ENCODE measurements at regions not wholly inside any gene's neighbourhood (a gene's known extent, or its start where the extent isn't known, plus 50 kb on each side); places are given as distances from the start of the nearest gene placed in this dataset.

DNA sequence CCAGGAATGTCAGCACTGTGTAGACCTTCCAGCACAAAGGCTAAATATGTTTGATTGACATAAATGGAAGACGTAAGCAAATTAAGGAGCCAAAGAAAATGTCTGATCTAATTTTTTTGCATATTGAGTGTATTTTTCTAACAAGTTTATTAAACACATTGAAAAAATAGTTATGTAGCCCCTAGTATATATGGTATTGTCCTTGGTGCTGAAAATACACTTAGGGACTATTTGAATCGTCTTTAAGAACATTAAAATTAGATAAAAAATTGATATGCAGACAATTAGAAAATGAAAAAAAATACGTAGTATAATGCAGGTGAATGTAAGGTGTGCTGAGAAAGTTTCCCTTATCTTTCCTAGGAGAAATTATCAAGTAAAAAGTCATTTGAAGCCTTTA lies 337.0 kb downstream of the OMA1 start:
- 50 to 52% methylated on average over 3 of the region's 3 CpGs for WGBS, 2 donors
- Histone ChIP-seq H3K9me3 (no peaks in the 10 kb centered on the region), H3K27ac (no peak overlapping the region), H3K4me3 (no peak overlapping the region), H3K27me3 (no peaks in the 10 kb centered on the region), H3K36me3 (replicated peaks in 1 of 2; ENCODE audit: insufficient read depth in 1 of 2, low read depth in 2 of 2) (no peaks in the 10 kb centered on the region), H3K4me1 (no peaks in the 10 kb centered on the region)
- ATAC-seq: no peak
- TF ChIP-seq POLR2A (IDR thresholded peaks at IDR 0.05): no peak
- TF ChIP-seq, protein P1, sequence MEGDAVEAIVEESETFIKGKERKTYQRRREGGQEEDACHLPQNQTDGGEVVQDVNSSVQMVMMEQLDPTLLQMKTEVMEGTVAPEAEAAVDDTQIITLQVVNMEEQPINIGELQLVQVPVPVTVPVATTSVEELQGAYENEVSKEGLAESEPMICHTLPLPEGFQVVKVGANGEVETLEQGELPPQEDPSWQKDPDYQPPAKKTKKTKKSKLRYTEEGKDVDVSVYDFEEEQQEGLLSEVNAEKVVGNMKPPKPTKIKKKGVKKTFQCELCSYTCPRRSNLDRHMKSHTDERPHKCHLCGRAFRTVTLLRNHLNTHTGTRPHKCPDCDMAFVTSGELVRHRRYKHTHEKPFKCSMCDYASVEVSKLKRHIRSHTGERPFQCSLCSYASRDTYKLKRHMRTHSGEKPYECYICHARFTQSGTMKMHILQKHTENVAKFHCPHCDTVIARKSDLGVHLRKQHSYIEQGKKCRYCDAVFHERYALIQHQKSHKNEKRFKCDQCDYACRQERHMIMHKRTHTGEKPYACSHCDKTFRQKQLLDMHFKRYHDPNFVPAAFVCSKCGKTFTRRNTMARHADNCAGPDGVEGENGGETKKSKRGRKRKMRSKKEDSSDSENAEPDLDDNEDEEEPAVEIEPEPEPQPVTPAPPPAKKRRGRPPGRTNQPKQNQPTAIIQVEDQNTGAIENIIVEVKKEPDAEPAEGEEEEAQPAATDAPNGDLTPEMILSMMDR (IDR thresholded peaks at IDR 0.05): no peak
- no peak for DNase-seq
- intact Hi-C loops (cut with DNase I): no loop called here

DNA sequence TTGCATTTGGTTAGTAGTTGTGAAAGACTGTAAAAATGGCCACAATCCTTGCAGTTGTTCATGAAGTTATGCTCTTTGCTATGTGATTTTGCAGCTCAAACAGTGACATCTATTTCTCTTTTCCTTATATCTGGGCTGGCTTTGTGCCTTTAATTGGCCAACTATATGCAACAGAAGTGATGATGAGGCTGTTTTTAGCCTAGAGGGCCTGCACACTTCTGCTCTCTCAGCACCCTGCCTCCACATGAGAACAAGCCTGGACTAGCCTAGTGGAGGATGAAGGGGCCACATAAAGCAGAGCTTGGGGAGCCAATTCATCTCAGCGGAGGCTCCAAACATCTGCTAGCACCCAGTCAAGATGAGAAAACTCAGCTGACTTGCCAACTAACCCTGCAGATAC lies 339.8 kb downstream of the OMA1 start:
- no peak for DNase-seq
- Histone ChIP-seq H3K27me3 (no peaks in the 10 kb centered on the region), H3K36me3 (replicated peaks in 1 of 2; ENCODE audit: insufficient read depth in 1 of 2, low read depth in 2 of 2) (no peaks in the 10 kb centered on the region), H3K4me3 (no peak overlapping the region), H3K27ac (no peak overlapping the region), H3K9me3 (no peaks in the 10 kb centered on the region), H3K4me1 (no peaks in the 10 kb centered on the region)
- TF ChIP-seq, protein P1 (IDR thresholded peaks at IDR 0.05): no peak
- TF ChIP-seq POLR2A (IDR thresholded peaks at IDR 0.05): no peak
- WGBS, 2 donors: 88 to 100% methylated on average over 1 of the region's 1 CpG
- intact Hi-C loops (cut with DNase I): no loop called here
- no peak for ATAC-seq

DNA sequence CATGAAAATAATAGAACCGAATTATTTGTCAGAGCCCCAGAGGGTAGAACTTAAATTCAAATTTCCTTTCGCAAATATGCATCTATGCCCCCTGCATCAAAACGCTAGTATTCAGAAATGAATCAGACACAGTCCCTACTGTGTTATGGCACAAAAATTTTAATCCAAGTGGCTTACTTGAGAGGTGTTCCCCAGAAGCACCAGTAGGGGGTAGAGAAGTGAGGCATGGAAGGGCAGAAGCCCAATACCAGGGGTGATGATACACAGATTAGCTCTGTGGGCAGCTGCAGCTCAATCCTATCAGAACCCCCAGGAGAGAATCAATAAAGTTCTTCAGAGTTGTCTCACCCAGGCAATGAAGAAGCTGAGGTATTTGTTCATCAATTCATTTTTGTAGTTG lies 342.2 kb downstream of the OMA1 start:
- no peaks in the 10 kb centered on the region for H3K9me3 ChIP-seq
- no peak overlapping the region for H3K27ac ChIP-seq
- H3K4me1 ChIP-seq: no peaks in the 10 kb centered on the region
- no peak for ATAC-seq
- no peaks in the 10 kb centered on the region for H3K36me3 ChIP-seq (replicated peaks in 1 of 2; ENCODE audit: insufficient read depth in 1 of 2, low read depth in 2 of 2)
- 60 to 61% methylated on average over 3 of the region's 3 CpGs for WGBS, 2 donors
- H3K4me3 ChIP-seq: no peak overlapping the region
- no peak for DNase-seq
- intact Hi-C loops (cut with DNase I): no loop called here
- no peak for TF ChIP-seq POLR2A (IDR thresholded peaks at IDR 0.05)
- TF ChIP-seq, protein P1 (IDR thresholded peaks at IDR 0.05): no peak
- no peaks in the 10 kb centered on the region for H3K27me3 ChIP-seq

DNA sequence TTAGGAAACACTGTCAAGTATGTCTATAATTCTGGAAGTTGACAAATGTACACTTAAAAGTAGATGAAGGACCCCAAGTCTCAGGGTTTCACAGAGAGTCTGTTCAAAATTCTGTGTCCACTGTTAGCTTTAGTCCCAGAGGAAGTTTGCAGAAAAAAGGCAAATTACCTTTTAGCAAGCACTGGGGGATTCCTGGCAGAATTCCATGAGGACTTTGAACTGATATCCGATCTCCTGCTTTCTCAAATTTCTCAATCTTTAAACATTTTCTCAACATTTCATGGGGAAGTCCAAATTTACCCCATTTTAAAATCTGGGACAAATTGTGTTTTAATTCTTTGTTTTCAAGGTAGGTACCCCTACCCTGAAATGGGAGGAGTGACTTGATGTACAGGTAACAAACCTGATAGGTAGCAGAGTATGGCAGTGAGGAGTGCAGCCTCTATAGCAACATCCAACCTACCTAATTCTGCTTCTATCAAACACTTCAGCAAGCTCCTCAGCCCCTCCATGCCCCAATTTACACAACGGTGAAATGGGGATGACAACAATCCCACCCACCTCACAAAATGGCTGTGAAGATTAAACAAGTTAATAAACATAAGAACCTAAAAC lies 344.9 kb downstream of the OMA1 start:
- Histone ChIP-seq H3K4me1 (no peaks in the 10 kb centered on the region), H3K27me3 (no peaks in the 10 kb centered on the region), H3K27ac (no peak overlapping the region), H3K4me3 (no peak overlapping the region), H3K9me3 (no peaks in the 10 kb centered on the region), H3K36me3 (replicated peaks in 1 of 2; ENCODE audit: insufficient read depth in 1 of 2, low read depth in 2 of 2) (no peaks in the 10 kb centered on the region)
- intact Hi-C loops (cut with DNase I): no loop called here
- WGBS, 2 donors: 42 to 70% methylated on average over 2 of the region's 2 CpGs
- TF ChIP-seq, protein P1 (IDR thresholded peaks at IDR 0.05): no peak
- no peak for TF ChIP-seq POLR2A (IDR thresholded peaks at IDR 0.05)
- ATAC-seq (no peak), DNase-seq (no peak)

DNA sequence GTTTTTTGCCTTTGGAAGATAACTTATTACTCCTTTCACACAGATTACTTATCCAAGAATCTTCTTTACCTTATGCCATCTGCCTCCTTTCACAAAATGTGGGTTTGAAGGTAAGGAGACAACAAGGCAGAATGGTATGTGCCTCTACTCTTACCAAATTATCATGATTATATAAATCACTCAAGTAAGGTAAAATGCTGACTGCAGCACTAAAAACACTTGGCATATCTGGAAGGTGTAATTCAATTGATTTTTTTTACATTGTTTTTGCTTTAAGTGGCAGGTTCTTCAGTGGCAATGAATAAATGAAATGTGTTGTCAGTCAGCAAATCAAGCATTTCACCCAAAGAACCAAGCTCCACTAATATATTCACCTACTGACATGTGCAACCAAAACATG lies 346.1 kb downstream of the OMA1 start:
- DNase-seq (no peak), ATAC-seq (no peak)
- no peaks in the 10 kb centered on the region for H3K36me3 ChIP-seq (replicated peaks in 1 of 2; ENCODE audit: insufficient read depth in 1 of 2, low read depth in 2 of 2)
- H3K27me3 ChIP-seq: no peaks in the 10 kb centered on the region
- H3K9me3 ChIP-seq: no peaks in the 10 kb centered on the region
- no peak overlapping the region for H3K4me3 ChIP-seq
- H3K27ac ChIP-seq: no peak overlapping the region
- intact Hi-C loops (cut with DNase I): no loop called here
- no peaks in the 10 kb centered on the region for H3K4me1 ChIP-seq
- TF ChIP-seq, protein P1 (IDR thresholded peaks at IDR 0.05): no peak
- no peak for TF ChIP-seq POLR2A (IDR thresholded peaks at IDR 0.05)

Measured in body of pancreas (tissue), 4 donors.